NT2/D1 (cell line): ENCODE measurements at regions not wholly inside any gene's neighbourhood (a gene's known extent, or its start where the extent isn't known, plus 50 kb on each side); places are given as distances from the start of the nearest gene placed in this dataset.
A peak's percentile ranks its signal among the peaks of the same experiment; 100 is the strongest.

ENCODE experiments used
- DNase-seq: peaks from one replicate; pipeline ENCODE4 v3.0.0-alpha.2; 2011; ENCODE audit warnings: low read depth, low spot score
- H3K27me3 ChIP-seq: 2 replicates; pipeline ENCODE4 v1.6.0; 2011; ENCODE audit warnings: mild to moderate bottlenecking; ENCODE audit not compliant: insufficient read length, insufficient read depth
- H3K36me3 ChIP-seq: 2 replicates; pipeline ENCODE4 v1.6.1; 2011; ENCODE audit warnings: mild to moderate bottlenecking, low read length, mixed read lengths; ENCODE audit not compliant: insufficient read depth, insufficient read length
- H3K4me1 ChIP-seq: 2 replicates; pipeline ENCODE4 v1.5.1; 2011; ENCODE audit not compliant: insufficient read depth, insufficient read length
- H3K4me3 ChIP-seq: 2 replicates; pipeline ENCODE4 v1.5.1; 2011; ENCODE audit warnings: low read depth; ENCODE audit not compliant: insufficient read length
- H3K9ac ChIP-seq: 2 replicates; pipeline ENCODE4 v1.6.0; 2011; ENCODE audit warnings: low read depth; ENCODE audit not compliant: insufficient read length
- H3K9me3 ChIP-seq: 2 replicates; pipeline ENCODE4 v1.5.1; 2011; ENCODE audit warnings: mild to moderate bottlenecking, low read length; ENCODE audit not compliant: insufficient read depth
- SUZ12 ChIP-seq: IDR thresholded peaks from 2 replicates; pipeline ENCODE4 v1.6.1; 2011; ENCODE audit not compliant: insufficient read length, insufficient read depth; ENCODE audit errors: extremely low read depth
- YY1 ChIP-seq: IDR thresholded peaks from 2 replicates; pipeline ENCODE4 v1.6.1; 2011; ENCODE audit not compliant: insufficient read length, insufficient read depth
- ZNF274 ChIP-seq: IDR thresholded peaks from 2 replicates; pipeline ENCODE4 v1.6.1; 2011; ENCODE audit warnings: mild to moderate bottlenecking, low read depth, low read length

DNA sequence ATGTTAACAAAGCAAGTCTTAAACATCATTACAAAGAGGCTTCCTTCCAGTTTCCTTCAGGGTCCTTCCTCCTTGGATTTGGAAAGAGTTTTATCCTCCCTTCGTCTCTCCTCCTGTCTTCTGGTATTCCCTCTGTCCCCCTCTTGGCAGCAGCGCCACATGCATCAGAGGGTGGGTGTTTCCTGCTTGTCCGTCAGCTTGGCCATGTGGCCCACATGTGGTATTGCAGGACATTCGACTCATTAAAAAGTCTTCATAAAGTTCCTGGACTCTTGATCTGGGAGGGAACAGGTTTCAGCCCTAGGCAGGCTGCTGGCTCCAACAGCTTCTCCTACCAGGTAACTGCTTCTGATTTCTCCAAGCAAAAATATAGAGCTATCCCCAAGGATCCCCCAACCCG lies 189.8 kb downstream of the CSNK2A3 start:
- peaks cover 4% of the 10 kb centered on the region; the same call in 1 of the 2 replicates for H3K9me3 ChIP-seq
- DNase-seq = no peak
- no peaks in the 10 kb centered on the region for H3K27me3 ChIP-seq

GRCh38 chr11:11157185-11157584 lies 195.9 kb downstream of the CSNK2A3 start:
- Histone ChIP-seq H3K4me1 (no peaks in the 10 kb centered on the region), H3K36me3 (no peaks in the 10 kb centered on the region), H3K4me3 (no peak overlapping the region), H3K9ac (no peak overlapping the region), H3K27me3 (no peaks in the 10 kb centered on the region), H3K9me3 (peaks cover 4% of the 10 kb centered on the region; the same call in 1 of the 2 replicates)
- TF ChIP-seq YY1 = no peak
- TF ChIP-seq SUZ12 = no peak
- TF ChIP-seq ZNF274 = no peak
- DNase-seq = peak; percentile 28

More for the DNA sequence above, 189.8 kb downstream of the CSNK2A3 start:
- no peaks in the 10 kb centered on the region for H3K36me3 ChIP-seq
- TF ChIP-seq YY1 (no peak), SUZ12 (no peak), ZNF274 (no peak)
- H3K4me3 ChIP-seq = no peak overlapping the region
- no peaks in the 10 kb centered on the region for H3K4me1 ChIP-seq
- H3K9ac ChIP-seq = no peak overlapping the region

GRCh38 chr11:11155962-11156815 lies 196.9 kb downstream of the CSNK2A3 start:
- no peak overlapping the region for H3K4me3 ChIP-seq
- peaks cover 4% of the 10 kb centered on the region; the same call in 1 of the 2 replicates for H3K9me3 ChIP-seq
- TF ChIP-seq ZNF274 = no peak
- TF ChIP-seq SUZ12 = no peak
- no peak for TF ChIP-seq YY1
- H3K9ac ChIP-seq = no peak overlapping the region
- H3K4me1 ChIP-seq = no peaks in the 10 kb centered on the region
- H3K27me3 ChIP-seq = no peaks in the 10 kb centered on the region
- H3K36me3 ChIP-seq = no peaks in the 10 kb centered on the region
- DNase-seq = no peak

- no peaks in the 10 kb centered on the region for H3K4me1 ChIP-seq
Measured at GRCh38 chr11:11152877-11153276, 200.2 kb downstream of the CSNK2A3 start.

GRCh38 chr11:11149671-11150459 lies 203.2 kb downstream of the CSNK2A3 start:
- Histone ChIP-seq H3K27me3 (no peaks in the 10 kb centered on the region), H3K9me3 (peaks cover 16% of the 10 kb centered on the region; the same call in 1 of the 2 replicates), H3K4me1 (no peaks in the 10 kb centered on the region), H3K4me3 (no peak overlapping the region), H3K36me3 (no peaks in the 10 kb centered on the region), H3K9ac (no peak overlapping the region)
- no peak for DNase-seq
- no peak for TF ChIP-seq SUZ12
- TF ChIP-seq ZNF274 = no peak
- no peak for TF ChIP-seq YY1

More at GRCh38 chr11:11152877-11153276, 200.2 kb downstream of the CSNK2A3 start:
- no peak for TF ChIP-seq SUZ12
- no peak for TF ChIP-seq YY1
- no peak for TF ChIP-seq ZNF274
- H3K27me3 ChIP-seq = no peaks in the 10 kb centered on the region
- H3K9ac ChIP-seq = no peak overlapping the region
- no peaks in the 10 kb centered on the region for H3K36me3 ChIP-seq
- H3K4me3 ChIP-seq = no peak overlapping the region
- no peaks in the 10 kb centered on the region for H3K9me3 ChIP-seq
- DNase-seq = no peak

DNA sequence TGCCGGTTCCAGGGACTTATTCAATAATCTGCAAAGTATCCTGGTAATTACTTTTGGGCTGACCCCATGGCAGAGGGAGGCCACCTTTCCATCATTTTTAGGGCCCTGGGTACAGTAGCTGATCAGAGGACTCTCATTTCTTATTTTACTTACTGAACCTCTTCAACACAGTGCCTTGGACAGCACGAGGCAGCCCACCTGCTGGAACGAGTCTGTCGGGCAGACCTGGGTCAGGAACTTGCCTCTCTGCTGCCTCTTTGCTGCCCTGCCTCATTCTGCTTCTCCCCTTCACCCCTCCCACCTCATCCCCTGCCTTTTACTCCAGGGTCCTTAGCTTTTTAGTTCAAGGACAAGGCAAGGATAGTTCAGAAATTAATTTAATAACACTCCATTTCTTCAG lies 204.5 kb downstream of the CSNK2A3 start:
- no peak overlapping the region for H3K4me3 ChIP-seq
- H3K27me3 ChIP-seq = no peaks in the 10 kb centered on the region
- peaks cover 16% of the 10 kb centered on the region; the same call in 1 of the 2 replicates for H3K9me3 ChIP-seq
- H3K36me3 ChIP-seq = no peaks in the 10 kb centered on the region
- H3K4me1 ChIP-seq = no peaks in the 10 kb centered on the region
- H3K9ac ChIP-seq = no peak overlapping the region
- TF ChIP-seq SUZ12 (no peak), YY1 (no peak), ZNF274 (no peak)
- DNase-seq = no peak

- Histone ChIP-seq H3K36me3 (no peaks in the 10 kb centered on the region), H3K4me3 (no peak overlapping the region), H3K4me1 (no peaks in the 10 kb centered on the region), H3K9ac (no peak overlapping the region), H3K9me3 (peaks cover 16% of the 10 kb centered on the region; the same call in 1 of the 2 replicates), H3K27me3 (no peaks in the 10 kb centered on the region)
- TF ChIP-seq ZNF274 = no peak
- no peak for TF ChIP-seq YY1
- TF ChIP-seq SUZ12 = no peak
- peak; percentile 85 for DNase-seq
Measured at GRCh38 chr11:11148104-11148509, 204.9 kb downstream of the CSNK2A3 start.
